HEK293 (cell line): ENCODE measurements at regions not wholly inside any gene's neighbourhood (a gene's known extent, or its start where the extent isn't known, plus 50 kb on each side); places are given as distances from the start of the nearest gene placed in this dataset.

Experiments used
- CTCF ChIA-PET: fragments of 350-600 bp; formaldehyde crosslinking; extraction: SDS; loops from one replicate; lab custom pipeline; 2021; ENCODE audit warnings: antibody characterized with exemption; lab: Yijun Ruan, JAX
- POLR2A ChIA-PET: fragments of 300-600 bp; formaldehyde crosslinking; extraction: SDS; loops from one replicate; lab custom pipeline; 2020; ENCODE audit warnings: antibody characterized with exemption, inconsistent platforms; lab: Yijun Ruan, JAX
- H3K27ac ChIP-seq: fragments of 200-500 bp; sonication (Bioruptor generic); 2 replicates; pipeline ENCODE4 v1.5.1; 2014; ENCODE audit warnings: low read depth, low read length, control low read depth, inconsistent platforms; ENCODE audit errors: extremely low read depth
- H3K36me3 ChIP-seq, 2 experiments: fragments of 200-500 bp in 1 of 2; sonication (Bioruptor generic) in 1 of 2; 1 replicate in 1 of 2; 2 replicates in 1 of 2; pipeline ENCODE4 v1.5.1; 2014 to 2017; ENCODE audit warnings: inconsistent platforms in 2 of 2, low read length in 2 of 2; ENCODE audit not compliant: control insufficient read depth in 2 of 2, insufficient read depth in 1 of 2
- H3K4me1 ChIP-seq: fragments of 200-500 bp; sonication (Bioruptor generic); 2 replicates; pipeline ENCODE4 v1.5.1; 2014; ENCODE audit warnings: mild to moderate bottlenecking, low read length, inconsistent platforms; ENCODE audit not compliant: control insufficient read depth, insufficient read depth
- H3K4me3 ChIP-seq: 2 replicates; pipeline ENCODE4 v1.5.1; 2011; ENCODE audit warnings: low read depth, mild to moderate bottlenecking, control low read depth, low read length, moderate library complexity
- H3K9me3 ChIP-seq: fragments of 200-500 bp; sonication (Bioruptor generic); 2 replicates; pipeline ENCODE4 v1.5.1; 2014; ENCODE audit warnings: low read depth, low read length, inconsistent platforms; ENCODE audit not compliant: control insufficient read depth, insufficient read depth
- BCL11A ChIP-seq: fragments of 450-650 bp; formaldehyde crosslinking; IDR thresholded peaks from 2 replicates; pipeline ENCODE4 v1.5.1; 2016; ENCODE audit warnings: low read depth, missing biosample characterization, missing genetic modification characterization
- KLF16 ChIP-seq: fragments of 450-650 bp; formaldehyde crosslinking; IDR thresholded peaks from 2 replicates; pipeline ENCODE4 v1.5.1; 2017; ENCODE audit warnings: missing biosample characterization, missing genetic modification characterization
- PBX3 ChIP-seq: sonication (generic); formaldehyde crosslinking; IDR thresholded peaks from 2 replicates; pipeline ENCODE4 v1.8.1; 2022; ENCODE audit warnings: mild to moderate bottlenecking, moderate library complexity, missing genetic modification reagents
- YY1 ChIP-seq: fragments of 450-650 bp; formaldehyde crosslinking; IDR thresholded peaks from 2 replicates; pipeline ENCODE4 v1.5.1; 2018; ENCODE audit warnings: missing biosample characterization, missing genetic modification characterization
- ZBTB26 ChIP-seq: fragments of 450-650 bp; formaldehyde crosslinking; optimal IDR thresholded peaks from 2 replicates; pipeline ENCODE3; 2016; ENCODE audit warnings: missing biosample characterization, mild to moderate bottlenecking, missing genetic modification characterization
- ZFHX2 ChIP-seq: fragments of 450-650 bp; formaldehyde crosslinking; conservative IDR thresholded peaks from 2 replicates; pipeline ENCODE4 v1.5.1; 2016; ENCODE audit warnings: missing biosample characterization, missing genetic modification characterization
- ZFP69B ChIP-seq: fragments of 450-650 bp; formaldehyde crosslinking; IDR thresholded peaks from 2 replicates; pipeline ENCODE4 v1.5.1; 2016; ENCODE audit warnings: missing biosample characterization, missing genetic modification characterization
- ZNF138 ChIP-seq: fragments of 450-650 bp; formaldehyde crosslinking; IDR thresholded peaks from 2 replicates; pipeline ENCODE4 v1.5.1; 2016; ENCODE audit warnings: missing biosample characterization, missing genetic modification characterization, borderline replicate concordance
- ZNF19 ChIP-seq: fragments of 450-650 bp; formaldehyde crosslinking; IDR thresholded peaks from 2 replicates; pipeline ENCODE4; 2016; ENCODE audit warnings: missing biosample characterization, missing genetic modification characterization, low read depth
- ZNF2 ChIP-seq: fragments of 450-650 bp; formaldehyde crosslinking; IDR thresholded peaks from 2 replicates; pipeline ENCODE4 v1.5.1; 2016; ENCODE audit warnings: missing biosample characterization, missing genetic modification characterization
- ZNF341 ChIP-seq: fragments of 450-650 bp; formaldehyde crosslinking; IDR thresholded peaks from 2 replicates; pipeline ENCODE4; 2016; ENCODE audit warnings: low read depth, missing biosample characterization, missing genetic modification characterization
- ZNF366 ChIP-seq: fragments of 450-650 bp; formaldehyde crosslinking; conservative IDR thresholded peaks from 2 replicates; pipeline ENCODE4 v1.5.1; 2016; ENCODE audit warnings: missing biosample characterization, missing genetic modification characterization
- ZNF394 ChIP-seq: fragments of 450-650 bp; formaldehyde crosslinking; IDR thresholded peaks from 2 replicates; pipeline ENCODE4 v1.5.1; 2016; ENCODE audit warnings: missing biosample characterization, missing genetic modification characterization, mild to moderate bottlenecking, moderate library complexity, borderline replicate concordance
- ZNF426 ChIP-seq: fragments of 450-650 bp; formaldehyde crosslinking; IDR thresholded peaks from 2 replicates; pipeline ENCODE4 v1.5.1; 2017; ENCODE audit warnings: missing biosample characterization, missing genetic modification characterization, mild to moderate bottlenecking, inconsistent platforms, moderate library complexity
- ZNF560 ChIP-seq: fragments of 450-650 bp; formaldehyde crosslinking; IDR thresholded peaks from 2 replicates; pipeline ENCODE4 v1.5.1; 2017; ENCODE audit warnings: missing biosample characterization, missing genetic modification characterization, borderline replicate concordance
- ZNF571 ChIP-seq: fragments of 450-650 bp; formaldehyde crosslinking; IDR thresholded peaks from 2 replicates; pipeline ENCODE4 v1.5.0; 2017; ENCODE audit warnings: missing biosample characterization, missing genetic modification characterization
- ZNF626 ChIP-seq: fragments of 450-650 bp; sonication (Bioruptor Pico); formaldehyde crosslinking; IDR thresholded peaks from 2 replicates; pipeline ENCODE4 v1.5.1; 2018; ENCODE audit warnings: missing biosample characterization, missing genetic modification characterization, inconsistent platforms
- ZNF654 ChIP-seq: fragments of 450-650 bp; formaldehyde crosslinking; IDR thresholded peaks from 2 replicates; pipeline ENCODE4 v1.5.1; 2016; ENCODE audit warnings: low read depth, missing biosample characterization, missing genetic modification characterization
- ZNF776 ChIP-seq: fragments of 450-650 bp; formaldehyde crosslinking; IDR thresholded peaks from 2 replicates; pipeline ENCODE4 v1.5.0; 2017; ENCODE audit warnings: missing biosample characterization, missing genetic modification characterization, borderline replicate concordance
- ZNF792 ChIP-seq: fragments of 450-650 bp; formaldehyde crosslinking; IDR thresholded peaks from 2 replicates; pipeline ENCODE4 v1.5.1; 2016; ENCODE audit warnings: missing biosample characterization, missing genetic modification characterization
- ZNF830 ChIP-seq: fragments of 450-650 bp; IDR thresholded peaks from 2 replicates; pipeline ENCODE4 v1.5.0; 2018; ENCODE audit warnings: missing biosample characterization, missing genetic modification characterization, low read depth, mild to moderate bottlenecking, moderate library complexity
- ZNF843 ChIP-seq: fragments of 450-650 bp; formaldehyde crosslinking; IDR thresholded peaks from 2 replicates; pipeline ENCODE4 v1.5.1; 2016; ENCODE audit warnings: missing biosample characterization, missing genetic modification characterization
- ZXDB ChIP-seq: fragments of 450-650 bp; formaldehyde crosslinking; IDR thresholded peaks from 2 replicates; pipeline ENCODE4 v1.5.1; 2016; ENCODE audit warnings: missing biosample characterization, missing genetic modification characterization
- TF ChIP-seq, protein P1 (sequence below): fragments of 450-650 bp; formaldehyde crosslinking; conservative IDR thresholded peaks from 2 replicates; pipeline ENCODE4 v1.5.1; 2016; ENCODE audit warnings: low read depth, missing biosample characterization, missing genetic modification characterization
- TF ChIP-seq, protein P2 (sequence below): fragments of 450-650 bp; formaldehyde crosslinking; IDR thresholded peaks from 2 replicates; pipeline ENCODE4 v1.5.1; 2016; ENCODE audit warnings: missing biosample characterization, missing genetic modification characterization
- TF ChIP-seq, protein P3 (sequence below): fragments of 450-650 bp; formaldehyde crosslinking; IDR thresholded peaks from 2 replicates; pipeline ENCODE4 v1.5.1; 2016; ENCODE audit warnings: missing biosample characterization, missing genetic modification characterization

DNA sequence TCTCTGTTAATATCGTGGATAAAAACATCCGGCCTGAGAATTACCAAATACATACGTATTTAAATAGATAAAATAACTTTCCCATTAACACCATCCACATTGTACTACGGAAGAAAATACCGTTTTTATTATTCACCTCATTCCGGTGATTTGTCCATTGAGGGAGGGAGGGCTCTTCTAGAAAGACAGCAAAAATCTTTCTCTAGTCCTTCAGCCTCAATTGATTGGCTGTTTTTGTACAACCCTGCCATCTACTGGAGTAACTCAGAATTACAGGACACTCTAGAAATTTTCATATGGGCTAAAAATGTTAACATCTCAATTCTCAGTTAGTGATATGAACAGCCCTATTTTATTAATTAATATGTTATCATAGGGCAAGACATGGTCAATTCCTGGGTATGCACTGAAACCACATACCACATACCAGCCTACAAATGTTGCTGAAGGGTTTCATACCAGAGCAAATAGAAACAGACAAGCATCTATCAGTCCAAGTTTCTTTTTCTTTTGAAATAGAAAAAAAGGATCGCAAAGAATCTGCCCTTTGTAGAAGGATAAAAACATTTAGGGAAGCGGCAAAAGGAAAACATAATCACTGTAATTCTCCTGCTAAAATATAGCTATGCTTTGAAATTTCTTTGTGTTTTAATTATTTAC lies 55.8 kb upstream of the CDCA7L start:
- Histone ChIP-seq H3K36me3 (no peaks in the 10 kb centered on the region), H3K27ac (no peak overlapping the region), H3K9me3 (no peaks in the 10 kb centered on the region), H3K4me3 (no peak overlapping the region), H3K4me1 (no peaks in the 10 kb centered on the region)
- ChIA-PET CTCF (interaction anchor here (0.5 to 3.5 kb wide), 30 partner anchors 9 to 1685 kb away, joined by 3 to 25 read pairs (median 4); no protein-coding TSS in a partner anchor), POLR2A (no interaction called here)
- TF ChIP-seq ZNF560 (tag by site-specific recombination), result no peak
- TF ChIP-seq ZFP69B (tag by site-specific recombination), result no peak
- peak; percentile 30; the same call in 1 of the 2 replicates for TF ChIP-seq ZNF341 (tag by site-specific recombination)
- TF ChIP-seq PBX3 (CRISPR knock-in tag), result no peak
- TF ChIP-seq ZBTB26 (tag by site-specific recombination), result no peak
- TF ChIP-seq ZNF626 (tag by site-specific recombination), result no peak
- TF ChIP-seq ZNF394 (tag by site-specific recombination), result no peak
- no peak for TF ChIP-seq ZNF19 (tag by site-specific recombination)
- TF ChIP-seq, protein P1, sequence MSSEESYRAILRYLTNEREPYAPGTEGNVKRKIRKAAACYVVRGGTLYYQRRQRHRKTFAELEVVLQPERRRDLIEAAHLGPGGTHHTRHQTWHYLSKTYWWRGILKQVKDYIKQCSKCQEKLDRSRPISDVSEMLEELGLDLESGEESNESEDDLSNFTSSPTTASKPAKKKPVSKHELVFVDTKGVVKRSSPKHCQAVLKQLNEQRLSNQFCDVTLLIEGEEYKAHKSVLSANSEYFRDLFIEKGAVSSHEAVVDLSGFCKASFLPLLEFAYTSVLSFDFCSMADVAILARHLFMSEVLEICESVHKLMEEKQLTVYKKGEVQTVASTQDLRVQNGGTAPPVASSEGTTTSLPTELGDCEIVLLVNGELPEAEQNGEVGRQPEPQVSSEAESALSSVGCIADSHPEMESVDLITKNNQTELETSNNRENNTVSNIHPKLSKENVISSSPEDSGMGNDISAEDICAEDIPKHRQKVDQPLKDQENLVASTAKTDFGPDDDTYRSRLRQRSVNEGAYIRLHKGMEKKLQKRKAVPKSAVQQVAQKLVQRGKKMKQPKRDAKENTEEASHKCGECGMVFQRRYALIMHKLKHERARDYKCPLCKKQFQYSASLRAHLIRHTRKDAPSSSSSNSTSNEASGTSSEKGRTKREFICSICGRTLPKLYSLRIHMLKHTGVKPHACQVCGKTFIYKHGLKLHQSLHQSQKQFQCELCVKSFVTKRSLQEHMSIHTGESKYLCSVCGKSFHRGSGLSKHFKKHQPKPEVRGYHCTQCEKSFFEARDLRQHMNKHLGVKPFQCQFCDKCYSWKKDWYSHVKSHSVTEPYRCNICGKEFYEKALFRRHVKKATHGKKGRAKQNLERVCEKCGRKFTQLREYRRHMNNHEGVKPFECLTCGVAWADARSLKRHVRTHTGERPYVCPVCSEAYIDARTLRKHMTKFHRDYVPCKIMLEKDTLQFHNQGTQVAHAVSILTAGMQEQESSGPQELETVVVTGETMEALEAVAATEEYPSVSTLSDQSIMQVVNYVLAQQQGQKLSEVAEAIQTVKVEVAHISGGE (tag by site-specific recombination), result no peak
- TF ChIP-seq ZNF571 (tag by site-specific recombination), result no peak
- no peak for TF ChIP-seq BCL11A (tag by site-specific recombination)
- no peak for TF ChIP-seq ZNF843
- no peak for TF ChIP-seq ZFHX2
- peak; percentile 60 for TF ChIP-seq ZNF366 (tag by site-specific recombination)
- peak; percentile 85 for TF ChIP-seq ZNF654 (tag by site-specific recombination)
- TF ChIP-seq ZXDB (tag by site-specific recombination), result no peak
- TF ChIP-seq ZNF426 (tag by site-specific recombination), result no peak
- no peak for TF ChIP-seq ZNF792 (tag by site-specific recombination)
- TF ChIP-seq, protein P2, sequence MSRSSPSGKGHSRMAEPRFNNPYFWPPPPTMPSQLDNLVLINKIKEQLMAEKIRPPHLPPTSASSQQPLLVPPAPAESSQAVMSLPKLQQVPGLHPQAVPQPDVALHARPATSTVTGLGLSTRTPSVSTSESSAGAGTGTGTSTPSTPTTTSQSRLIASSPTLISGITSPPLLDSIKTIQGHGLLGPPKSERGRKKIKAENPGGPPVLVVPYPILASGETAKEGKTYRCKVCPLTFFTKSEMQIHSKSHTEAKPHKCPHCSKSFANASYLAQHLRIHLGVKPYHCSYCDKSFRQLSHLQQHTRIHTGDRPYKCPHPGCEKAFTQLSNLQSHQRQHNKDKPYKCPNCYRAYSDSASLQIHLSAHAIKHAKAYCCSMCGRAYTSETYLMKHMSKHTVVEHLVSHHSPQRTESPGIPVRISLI (tag by site-specific recombination), result no peak
- TF ChIP-seq, protein P3, sequence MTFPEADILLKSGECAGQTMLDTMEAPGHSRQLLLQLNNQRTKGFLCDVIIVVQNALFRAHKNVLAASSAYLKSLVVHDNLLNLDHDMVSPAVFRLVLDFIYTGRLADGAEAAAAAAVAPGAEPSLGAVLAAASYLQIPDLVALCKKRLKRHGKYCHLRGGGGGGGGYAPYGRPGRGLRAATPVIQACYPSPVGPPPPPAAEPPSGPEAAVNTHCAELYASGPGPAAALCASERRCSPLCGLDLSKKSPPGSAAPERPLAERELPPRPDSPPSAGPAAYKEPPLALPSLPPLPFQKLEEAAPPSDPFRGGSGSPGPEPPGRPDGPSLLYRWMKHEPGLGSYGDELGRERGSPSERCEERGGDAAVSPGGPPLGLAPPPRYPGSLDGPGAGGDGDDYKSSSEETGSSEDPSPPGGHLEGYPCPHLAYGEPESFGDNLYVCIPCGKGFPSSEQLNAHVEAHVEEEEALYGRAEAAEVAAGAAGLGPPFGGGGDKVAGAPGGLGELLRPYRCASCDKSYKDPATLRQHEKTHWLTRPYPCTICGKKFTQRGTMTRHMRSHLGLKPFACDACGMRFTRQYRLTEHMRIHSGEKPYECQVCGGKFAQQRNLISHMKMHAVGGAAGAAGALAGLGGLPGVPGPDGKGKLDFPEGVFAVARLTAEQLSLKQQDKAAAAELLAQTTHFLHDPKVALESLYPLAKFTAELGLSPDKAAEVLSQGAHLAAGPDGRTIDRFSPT (tag by site-specific recombination), result no peak
- TF ChIP-seq YY1 (tag by site-specific recombination), result no peak
- TF ChIP-seq ZNF776 (tag by site-specific recombination), result no peak
- no peak for TF ChIP-seq ZNF830 (tag by site-specific recombination)
- no peak for TF ChIP-seq ZNF138 (tag by site-specific recombination)
- TF ChIP-seq ZNF2, result 0 out of 2 replicates have a peak, but pooled peaks have one; percentile 40
- no peak for TF ChIP-seq KLF16
